HepG2 (cell line): ENCODE measurements at regions not wholly inside any gene's neighbourhood (a gene's known extent, or its start where the extent isn't known, plus 50 kb on each side); places are given as distances from the start of the nearest gene placed in this dataset.

Experiments
- ATAC-seq: fragments of 200-7000 bp; cut with Tn5 transposase; 3 replicates; pipeline ENCODE4 v1.9.1; 2020; ENCODE audit warnings: mild to moderate bottlenecking, moderate library complexity
- BruUV-seq: library from RNA; stranded (reverse); fragments of 400-500 nt; replicated peaks from 2 replicates; lab custom pipeline; 2021; lab: Mats Ljungman, UMichigan
- CTCF ChIA-PET: fragments of 300-600 bp; formaldehyde crosslinking; extraction: SDS; loops from one replicate; lab custom pipeline; 2021; ENCODE audit warnings: low total read pairs, inconsistent platforms, low intra/inter-chr PET ratio; lab: Yijun Ruan, JAX
- POLR2A ChIA-PET: fragments of 350-600 bp; sonication (Branson Sonifier 250); formaldehyde crosslinking; loops from one replicate; lab custom pipeline; 2020; ENCODE audit warnings: antibody characterized with exemption, inconsistent platforms; lab: Yijun Ruan, JAX
- DNase-seq: peaks from one replicate; pipeline ENCODE4 v3.0.0-alpha.2; 2015; ENCODE audit warnings: low spot score
- FAIRE-seq: peaks from 3 replicates; lab custom pipeline; 2011; peaks lifted over from hg19 to GRCh38; lab: Jason Lieb, UNC
- H2AFZ ChIP-seq: one replicate; pipeline ENCODE4 v1.6.1; 2011; ENCODE audit warnings: low read length, inconsistent platforms
- H3K27ac ChIP-seq: fragments of 300-600 bp; 3 replicates; pipeline ENCODE4 v1.8.0; 2011; ENCODE audit warnings: mixed run types, mild to moderate bottlenecking, mixed read lengths, low read length, inconsistent platforms; ENCODE audit not compliant: insufficient read depth; ENCODE audit errors: extremely low read length
- H3K27me3 ChIP-seq, 2 experiments: fragments of 200-600 bp in 1 of 2; 2 replicates in 1 of 2; 3 replicates in 1 of 2; pipeline versions ENCODE4 v1.6.0 to v1.8.0; 2011; ENCODE audit warnings: low read length in 2 of 2, mild to moderate bottlenecking in 2 of 2, moderate library complexity in 2 of 2, inconsistent platforms in 1 of 2; ENCODE audit not compliant: insufficient read depth in 2 of 2, control insufficient read depth in 1 of 2
- H3K36me3 ChIP-seq, 2 experiments: fragments of 200-600 bp in 1 of 2; replicated peaks in 1 of 2; 2 replicates in 1 of 2; 3 replicates in 1 of 2; pipeline versions ENCODE4 v1.5.1 to v1.8.0; 2011; ENCODE audit warnings: low read length in 2 of 2, inconsistent platforms in 1 of 2; ENCODE audit not compliant: insufficient read depth in 2 of 2, control insufficient read depth in 1 of 2
- H3K4me1 ChIP-seq: 2 replicates; pipeline ENCODE4 v1.5.1; 2012; ENCODE audit warnings: low read length, inconsistent platforms; ENCODE audit not compliant: insufficient read depth
- H3K4me2 ChIP-seq: 2 replicates; pipeline ENCODE4 v1.6.0; 2011; ENCODE audit warnings: low read depth, low read length, inconsistent platforms
- H3K4me3 ChIP-seq, 3 experiments: fragments of 200-600 bp in 1 of 3; sonication (generic), shearing (Covaris generic) in 1 of 3; replicated peaks in 1 of 3; 2 replicates each; pipeline ENCODE4 v1.5.1; 2011 to 2016; ENCODE audit warnings: low read length in 3 of 3, inconsistent platforms in 2 of 3, low read depth in 2 of 3, mild to moderate bottlenecking in 2 of 3, control low read depth in 1 of 3, mixed read lengths in 1 of 3; ENCODE audit not compliant: insufficient read depth in 1 of 3
- H3K79me2 ChIP-seq: one replicate; pipeline ENCODE4 v1.6.1; 2011; ENCODE audit warnings: low read length, inconsistent platforms; ENCODE audit not compliant: insufficient read depth
- H3K9ac ChIP-seq: 2 replicates; pipeline ENCODE4 v1.6.0; 2011; ENCODE audit warnings: mild to moderate bottlenecking, low read depth, low read length, inconsistent platforms; ENCODE audit not compliant: insufficient read depth
- H3K9me3 ChIP-seq: 2 replicates; pipeline ENCODE4 v1.5.1; 2012; ENCODE audit warnings: mild to moderate bottlenecking, low read length
- H4K20me1 ChIP-seq: 2 replicates; pipeline ENCODE4 v1.6.0; 2011; ENCODE audit warnings: inconsistent platforms, mild to moderate bottlenecking, low read length, moderate library complexity; ENCODE audit not compliant: insufficient read depth
- AHR ChIP-seq: IDR thresholded peaks from 2 replicates; pipeline ENCODE4 v1.6.1; 2018; ENCODE audit warnings: missing genetic modification reagents, missing compliant biosample characterization
- ATF7 ChIP-seq, 2 experiments: fragments of 450-650 bp in 1 of 2; sonication (generic) in 1 of 2; formaldehyde crosslinking in 1 of 2; IDR thresholded peaks; 2 replicates each; pipeline versions ENCODE4 v1.4.0 to v1.6.1; 2016 to 2020; ENCODE audit warnings: antibody characterized with exemption in 1 of 2, mild to moderate bottlenecking in 1 of 2, missing genetic modification reagents in 1 of 2
- NFKBIZ ChIP-seq: IDR thresholded peaks from 2 replicates; pipeline ENCODE4 v1.6.1; 2018; ENCODE audit warnings: missing genetic modification reagents, missing compliant biosample characterization
- NFYB ChIP-seq: sonication (generic); formaldehyde crosslinking; IDR thresholded peaks from 2 replicates; pipeline ENCODE4 v1.4.0; 2020; ENCODE audit warnings: missing genetic modification reagents
- SIX4 ChIP-seq: sonication (generic); formaldehyde crosslinking; IDR thresholded peaks from 2 replicates; pipeline ENCODE4 v1.4.0; 2020; ENCODE audit warnings: missing genetic modification reagents
- SP140L ChIP-seq: sonication (generic); formaldehyde crosslinking; IDR thresholded peaks from 2 replicates; pipeline ENCODE4 v1.4.0; 2020; ENCODE audit warnings: missing genetic modification reagents, borderline replicate concordance
- SYNCRIP ChIP-seq: fragments of 200-400 bp; formaldehyde crosslinking; IDR thresholded peaks from 2 replicates; pipeline ENCODE4 v1.6.1; 2018; ENCODE audit warnings: mild to moderate bottlenecking, low read depth, low read length; ENCODE audit not compliant: insufficient read depth
- ZNF124 ChIP-seq: sonication (generic); formaldehyde crosslinking; IDR thresholded peaks from 2 replicates; pipeline ENCODE4 v1.4.0; 2020; ENCODE audit warnings: missing genetic modification reagents
- ZNF232 ChIP-seq: sonication (generic); formaldehyde crosslinking; IDR thresholded peaks from 2 replicates; pipeline ENCODE4 v1.4.0; 2020; ENCODE audit warnings: missing genetic modification reagents, borderline replicate concordance
- ZNF670 ChIP-seq: sonication (generic); formaldehyde crosslinking; IDR thresholded peaks from 2 replicates; pipeline ENCODE4 v1.8.0; 2022; ENCODE audit warnings: mild to moderate bottlenecking, missing genetic modification reagents, borderline replicate concordance
- ZNF747 ChIP-seq: sonication (generic); formaldehyde crosslinking; IDR thresholded peaks from 2 replicates; pipeline ENCODE4 v1.8.1; 2023; ENCODE audit warnings: missing genetic modification reagents, mild to moderate bottlenecking, borderline replicate concordance
- WGBS: methylation state at CpG from one replicate; pipeline ENCODE4 v1.1.6; 2017; ENCODE audit warnings: low lambda C conversion rate; 5-methylcytosine and 5-hydroxymethylcytosine counted together
- in situ Hi-C: cut with HindIII; loops from 2 replicates; pipeline ENCODE4 v1.10.0; 2017; ENCODE audit warnings: low pct_unique_long_range_greater_than_20kb; ENCODE audit not compliant: extremely low pct_ligation_motif_present
- intact Hi-C: fragments of 100-400 bp; cut with micrococcal nuclease; formaldehyde crosslinking; loops from one replicate; pipeline ENCODE4 v1.10.0; 2022; ENCODE audit not compliant: unreplicated experiment
- TF ChIP-seq, protein P1 (sequence below): sonication (generic); formaldehyde crosslinking; IDR thresholded peaks from 2 replicates; pipeline ENCODE4 v1.4.0; 2020; ENCODE audit warnings: low read depth, mild to moderate bottlenecking, missing genetic modification reagents

GRCh38 chr2:183950673-183951072 is 647.7 kb upstream of the ZNF804A start:
- BruUV-seq, result no TSS peak
- FAIRE-seq (no peak), ATAC-seq (no peak), DNase-seq (no peak)
- Histone ChIP-seq H3K4me1 (no peaks in the 10 kb centered on the region), H3K36me3 (no peaks in the 10 kb centered on the region), H3K4me2 (no peak overlapping the region), H3K4me3 (no peak overlapping the region), H3K9me3 (no peaks in the 10 kb centered on the region), H2AFZ (no peak overlapping the region), H3K27ac (no peak overlapping the region), H3K27me3 (no peaks in the 10 kb centered on the region), H4K20me1 (no peaks in the 10 kb centered on the region), H3K9ac (no peak overlapping the region), H3K79me2 (no peaks in the 10 kb centered on the region)
- no peak for TF ChIP-seq ZNF670
- no peak for TF ChIP-seq AHR (CRISPR knock-in tag)
- TF ChIP-seq ZNF747 (CRISPR knock-in tag), result no peak
- no peak for TF ChIP-seq NFKBIZ (CRISPR knock-in tag)
- TF ChIP-seq ATF7 (IDR thresholded peaks at IDR 0.05), result no peak
- no peak for TF ChIP-seq ATF7 (CRISPR knock-in tag; IDR thresholded peaks at IDR 0.05)
- TF ChIP-seq, protein P1, sequence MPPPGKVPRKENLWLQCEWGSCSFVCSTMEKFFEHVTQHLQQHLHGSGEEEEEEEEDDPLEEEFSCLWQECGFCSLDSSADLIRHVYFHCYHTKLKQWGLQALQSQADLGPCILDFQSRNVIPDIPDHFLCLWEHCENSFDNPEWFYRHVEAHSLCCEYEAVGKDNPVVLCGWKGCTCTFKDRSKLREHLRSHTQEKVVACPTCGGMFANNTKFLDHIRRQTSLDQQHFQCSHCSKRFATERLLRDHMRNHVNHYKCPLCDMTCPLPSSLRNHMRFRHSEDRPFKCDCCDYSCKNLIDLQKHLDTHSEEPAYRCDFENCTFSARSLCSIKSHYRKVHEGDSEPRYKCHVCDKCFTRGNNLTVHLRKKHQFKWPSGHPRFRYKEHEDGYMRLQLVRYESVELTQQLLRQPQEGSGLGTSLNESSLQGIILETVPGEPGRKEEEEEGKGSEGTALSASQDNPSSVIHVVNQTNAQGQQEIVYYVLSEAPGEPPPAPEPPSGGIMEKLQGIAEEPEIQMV, result no peak
- no peak for TF ChIP-seq SYNCRIP
- TF ChIP-seq ZNF124 (CRISPR knock-in tag), result no peak
- TF ChIP-seq SP140L (CRISPR knock-in tag), result no peak
- TF ChIP-seq NFYB (CRISPR knock-in tag), result no peak
- no peak for TF ChIP-seq ZNF232 (CRISPR knock-in tag)
- TF ChIP-seq SIX4 (CRISPR knock-in tag), result no peak
- CTCF ChIA-PET, result no interaction called here
- 3% methylated on average over 1 of the region's 1 CpG for WGBS
- in situ Hi-C loops (no loop called here), intact Hi-C loops (no loop called here)
- POLR2A ChIA-PET, result no interaction called here
